SU-DHL-6 (cell line): ENCODE measurements at regions not wholly inside any gene's neighbourhood (a gene's known extent, or its start where the extent isn't known, plus 50 kb on each side); places are given as distances from the start of the nearest gene placed in this dataset.

ENCODE experiments used
- H2AFZ ChIP-seq: fragments of 200-600 bp; sonication (generic); 2 replicates; pipeline ENCODE4 v1.6.1; 2014; ENCODE audit warnings: low read depth, mild to moderate bottlenecking, moderate library complexity, mixed read lengths, antibody characterized with exemption, low read length; ENCODE audit not compliant: severe bottlenecking
- H3F3A ChIP-seq: fragments of 200-600 bp; shearing (Covaris generic); 2 replicates; pipeline ENCODE4 v1.6.0; 2016; ENCODE audit warnings: antibody characterized with exemption, mild to moderate bottlenecking; ENCODE audit not compliant: insufficient read depth
- H3K27ac ChIP-seq: fragments of 200-600 bp; sonication (generic); 2 replicates; pipeline ENCODE4 v1.5.1; 2016; ENCODE audit warnings: low read depth, mild to moderate bottlenecking, low read length, moderate library complexity, mixed read lengths
- H3K27me3 ChIP-seq: fragments of 200-600 bp; sonication (generic), shearing (Covaris generic); 2 replicates; pipeline ENCODE4 v1.6.0; 2014; ENCODE audit warnings: mild to moderate bottlenecking, low read length
- H3K36me3 ChIP-seq: fragments of 200-600 bp; sonication (generic); 2 replicates; pipeline ENCODE4 v1.6.1; 2014; ENCODE audit warnings: mild to moderate bottlenecking, low read length, mixed read lengths
- H3K4me2 ChIP-seq: fragments of 300-600, 200-600 bp; shearing (Covaris generic), sonication (generic); 2 replicates; pipeline ENCODE4 v1.6.0; 2014; ENCODE audit warnings: low read length, low read depth, mild to moderate bottlenecking; ENCODE audit not compliant: poor library complexity, severe bottlenecking
- H3K4me3 ChIP-seq: fragments of 200-600 bp; sonication (generic); 2 replicates; pipeline ENCODE4 v1.5.1; 2014; ENCODE audit warnings: antibody characterized with exemption, low read length, mild to moderate bottlenecking, mixed read lengths; ENCODE audit not compliant: insufficient read depth, poor library complexity, severe bottlenecking
- H3K79me2 ChIP-seq: fragments of 200-600 bp; sonication (generic); 2 replicates; pipeline ENCODE4 v1.6.1; 2014; ENCODE audit warnings: mild to moderate bottlenecking, low read length, moderate library complexity; ENCODE audit not compliant: insufficient read depth
- H3K9ac ChIP-seq: fragments of 200-600 bp; sonication (generic); 2 replicates; pipeline ENCODE4 v1.7.0; 2014; ENCODE audit warnings: mild to moderate bottlenecking, low read length
- H3K9me2 ChIP-seq: fragments of 200-600 bp; sonication (generic); replicated peaks from 2 replicates; pipeline ENCODE4 v1.6.1; 2014; ENCODE audit warnings: low read length; ENCODE audit not compliant: insufficient read depth
- H3K9me3 ChIP-seq: fragments of 200-600 bp; sonication (generic); 2 replicates; pipeline ENCODE4 v1.6.1; 2014; ENCODE audit warnings: low read length, mixed read lengths; ENCODE audit not compliant: insufficient read depth
- H4K20me1 ChIP-seq: fragments of 200-600 bp; sonication (generic); 2 replicates; pipeline ENCODE4 v1.6.1; 2014; ENCODE audit warnings: low read depth, mild to moderate bottlenecking, antibody characterized with exemption, low read length, moderate library complexity, mixed read lengths
- CTCF ChIP-seq: fragments of 200-600 bp; sonication (generic); IDR thresholded peaks from one replicate; pipeline ENCODE4 v1.5.1; 2017; ENCODE audit warnings: antibody characterized with exemption, mild to moderate bottlenecking, low read length, moderate library complexity; ENCODE audit not compliant: insufficient read depth, poor library complexity, severe bottlenecking
- EZH2phosphoT487 ChIP-seq: fragments of 200-600 bp; sonication (generic), shearing (Covaris generic); conservative IDR thresholded peaks from 2 replicates; pipeline ENCODE4 v1.6.1; 2018; ENCODE audit warnings: mild to moderate bottlenecking, antibody characterized with exemption, low read length, moderate library complexity, mixed read lengths

GRCh38 chr12:111275308-111275707 lies 93.6 kb downstream of the PHETA1 start:
- Histone ChIP-seq H3K27ac (no peak overlapping the region), H3K27me3 (no peaks in the 10 kb centered on the region), H4K20me1 (no peaks in the 10 kb centered on the region; the same call in 1 of the 2 replicates), H3K4me2 (no peak overlapping the region), H3K4me3 (no peak overlapping the region), H3K9me2 (no peaks in the 10 kb centered on the region), H3K9ac (no peak overlapping the region), H2AFZ (no peak overlapping the region), H3K36me3 (peaks cover 30% of the 10 kb centered on the region), H3K79me2 (peaks cover 4% of the 10 kb centered on the region; the same call in 1 of the 2 replicates), H3F3A (peaks cover 13% of the 10 kb centered on the region), H3K9me3 (no peaks in the 10 kb centered on the region)
- TF ChIP-seq CTCF = no peak
- TF ChIP-seq EZH2phosphoT487 = no peak

GRCh38 chr12:111274777-111275176 lies 94.1 kb downstream of the PHETA1 start:
- H3K27me3 ChIP-seq = no peaks in the 10 kb centered on the region

GRCh38 chr12:111271674-111272418 lies 97.0 kb downstream of the PHETA1 start:
- Histone ChIP-seq H3K27ac (no peak overlapping the region), H3K9me3 (no peaks in the 10 kb centered on the region), H2AFZ (no peak overlapping the region), H3K36me3 (peaks cover 46% of the 10 kb centered on the region), H3K9me2 (no peaks in the 10 kb centered on the region), H3F3A (peaks cover 29% of the 10 kb centered on the region), H4K20me1 (no peaks in the 10 kb centered on the region; the same call in 1 of the 2 replicates), H3K4me3 (no peak overlapping the region), H3K4me2 (no peak overlapping the region), H3K9ac (no peak overlapping the region), H3K27me3 (no peaks in the 10 kb centered on the region), H3K79me2 (peaks cover 4% of the 10 kb centered on the region; the same call in 1 of the 2 replicates)
- TF ChIP-seq CTCF = peak; percentile 17
- TF ChIP-seq EZH2phosphoT487 = no peak

More at GRCh38 chr12:111274777-111275176, 94.1 kb downstream of the PHETA1 start:
- Histone ChIP-seq H3K9me2 (no peaks in the 10 kb centered on the region), H2AFZ (no peak overlapping the region), H3K4me2 (no peak overlapping the region), H4K20me1 (no peaks in the 10 kb centered on the region; the same call in 1 of the 2 replicates), H3K4me3 (no peak overlapping the region), H3K9me3 (no peaks in the 10 kb centered on the region), H3F3A (peaks cover 18% of the 10 kb centered on the region), H3K79me2 (peaks cover 4% of the 10 kb centered on the region; the same call in 1 of the 2 replicates), H3K27ac (no peak overlapping the region), H3K36me3 (peaks cover 35% of the 10 kb centered on the region), H3K9ac (no peak overlapping the region)
- TF ChIP-seq EZH2phosphoT487 (no peak), CTCF (peak; percentile 18)
